ENCODE measurements at regions not wholly inside any gene's neighbourhood (a gene's known extent, or its start where the extent isn't known, plus 50 kb on each side); places are given as distances from the start of the nearest gene placed in this dataset.

DNA sequence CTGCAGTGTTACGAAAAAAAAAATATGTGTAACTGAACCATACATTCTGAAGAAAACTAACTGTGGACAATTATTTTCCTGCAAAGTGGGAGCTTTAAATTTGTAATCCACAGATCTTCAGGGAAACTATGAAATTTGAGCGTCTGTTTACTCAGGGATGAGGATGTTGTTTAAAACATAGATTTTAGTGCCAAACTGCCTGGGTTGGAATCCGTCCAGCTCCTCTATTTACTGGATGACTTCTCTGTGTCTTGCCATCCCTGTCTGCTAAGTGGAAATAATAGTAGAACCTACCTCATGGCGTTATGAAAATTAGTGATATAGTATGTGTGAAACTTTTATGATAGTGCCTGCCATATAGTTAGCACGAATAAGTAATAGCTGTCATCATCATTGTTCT is 666.5 kb downstream of the SQOR start:
- no peak overlapping the region for H3K9ac ChIP-seq (ENCODE audit: extremely low read depth, insufficient read length, low read length)
- H3K27ac Mint-ChIP-seq: no peak overlapping the region
- H3K4me2 ChIP-seq (ENCODE audit: insufficient read depth, insufficient read length, low read length): no peak overlapping the region
- no peaks in the 10 kb centered on the region for H3K79me1 ChIP-seq (ENCODE audit: insufficient read depth, low read depth, low read length, poor library complexity, severe bottlenecking)
- H4K91ac ChIP-seq (ENCODE audit: insufficient read length, low read depth, low read length): no peak overlapping the region
- H3T11ph ChIP-seq (ENCODE audit: low read length): no peak overlapping the region
- peaks cover 4% of the 10 kb centered on the region; the same call in 1 of the 2 replicates for H3K4me1 ChIP-seq (ENCODE audit: insufficient read depth, low read length)
- H2AK5ac ChIP-seq (ENCODE audit: insufficient read length, low read length): no peak overlapping the region
- H3K4me1 Mint-ChIP-seq: peaks cover 23 to 25% of the 10 kb centered on the region in 2 experiments
- no peaks in the 10 kb centered on the region for H3K9me3 ChIP-seq (ENCODE audit: control insufficient read depth, low read depth, low read length)
- H3K14ac ChIP-seq (ENCODE audit: insufficient read depth, low read length): no peak overlapping the region
- H2BK15ac ChIP-seq (ENCODE audit: low read depth, low read length): no peak overlapping the region
- no peak overlapping the region for H3K27ac ChIP-seq (ENCODE audit: insufficient read length, low read depth, low read length)
- H4K20me1 ChIP-seq (ENCODE audit: control insufficient read depth, insufficient read depth, insufficient read length): no peaks in the 10 kb centered on the region
- no peaks in the 10 kb centered on the region for H3K23me2 ChIP-seq (ENCODE audit: insufficient read length, low read depth, low read length, poor library complexity, severe bottlenecking)
- no peak overlapping the region for H2AFZ ChIP-seq (ENCODE audit: low read length)
- H3K23ac ChIP-seq (ENCODE audit: insufficient read length, low read depth, low read length): no peak overlapping the region
- no peaks in the 10 kb centered on the region for H3K27me3 ChIP-seq (ENCODE audit: insufficient read depth, low read length)
- H3K4ac ChIP-seq (ENCODE audit: low read depth, low read length): no peak overlapping the region
- no peak overlapping the region for H2BK20ac ChIP-seq (ENCODE audit: low read depth, low read length, poor library complexity, severe bottlenecking)
- no peak overlapping the region for H4K5ac ChIP-seq (ENCODE audit: insufficient read length, low read depth, low read length)
- no CpG with 5 or more reads among the region's 5 CpGs for WGBS (ENCODE audit: extremely low coverage, insufficient read length, low lambda C conversion rate)
- H3K18ac ChIP-seq (ENCODE audit: insufficient read length, low read depth, low read length): no peak overlapping the region
- no peak overlapping the region for H2BK12ac ChIP-seq (ENCODE audit: insufficient read length, low read depth, low read length)
- H3K36me3 Mint-ChIP-seq (ENCODE audit: insufficient read depth in 1 of 3, low read depth in 3 of 3): no peaks in the 10 kb centered on the region
- H2BK5ac ChIP-seq (ENCODE audit: insufficient read length, low read length): no peak overlapping the region
- H3K79me2 ChIP-seq (ENCODE audit: insufficient read depth, low read length): no peaks in the 10 kb centered on the region
- H2BK120ac ChIP-seq (ENCODE audit: low read depth, low read length, poor library complexity, severe bottlenecking): no peak overlapping the region
- no peak overlapping the region for H3K56ac ChIP-seq (ENCODE audit: insufficient read length, low read depth, low read length)
- no peaks in the 10 kb centered on the region for H3K9me3 Mint-ChIP-seq
- DNase-seq: no peak
- H3K27me3 Mint-ChIP-seq (ENCODE audit: low read depth): no peaks in the 10 kb centered on the region
- no peak overlapping the region for H4K8ac ChIP-seq (replicated peaks; ENCODE audit: insufficient read length, low read depth, low read length)
- no peak for TF ChIP-seq CTCF (conservative IDR thresholded peaks at IDR 0.05)
- H3K4me3 Mint-ChIP-seq: no peak overlapping the region

Measured in H9 (cell line).